ENCODE measurements at regions not wholly inside any gene's neighbourhood (a gene's known extent, or its start where the extent isn't known, plus 50 kb on each side); places are given as distances from the start of the nearest gene placed in this dataset.

DNA sequence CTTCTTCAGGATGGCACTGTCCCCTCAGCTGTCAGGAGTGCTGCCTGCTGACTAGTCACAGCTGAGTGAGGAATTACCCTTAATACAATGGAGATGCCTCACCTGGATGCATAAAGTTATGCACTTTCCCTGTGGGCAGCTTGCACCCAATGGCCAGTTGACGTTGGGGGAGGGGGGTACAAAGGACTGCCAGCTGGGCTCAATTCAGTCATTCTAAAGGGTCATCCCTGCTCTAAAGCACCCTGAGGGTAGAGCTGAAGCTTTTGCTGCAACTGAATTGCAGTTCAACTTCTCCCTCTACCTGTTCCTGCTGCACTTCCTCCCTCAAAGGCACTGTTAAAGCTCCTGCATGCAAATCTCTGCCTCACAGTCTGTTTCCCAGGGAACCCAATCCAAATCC is 147.8 kb upstream of the SESN3 start:
- no peaks in the 10 kb centered on the region for H4K20me1 ChIP-seq (ENCODE audit: insufficient read depth)
- no peak overlapping the region for H3K27ac ChIP-seq (ENCODE audit: low read depth, low read length)
- H3K36me3 ChIP-seq (ENCODE audit: control insufficient read depth in 1 of 2, insufficient read depth in 2 of 2, low read length in 2 of 2) = no peaks in the 10 kb centered on the region
- ChIA-PET POLR2A (no interaction called here), CTCF (no interaction called here), RAD21 (ENCODE audit: low non-redundant PET in 1 of 2, low total read pairs in 2 of 2, uncharacterized antibody in 2 of 2, unreplicated experiment in 2 of 2) (no interaction called here)
- H3K9ac ChIP-seq (ENCODE audit: low read length) = no peak overlapping the region
- H3K27me3 ChIP-seq (ENCODE audit: insufficient read depth, low read length) = peaks cover 26% of the 10 kb centered on the region
- H3K4me3 ChIP-seq (replicated peaks in 1 of 2; ENCODE audit: low read depth in 1 of 2, low read length in 2 of 2) = no peak overlapping the region
- TF ChIP-seq, protein P1, sequence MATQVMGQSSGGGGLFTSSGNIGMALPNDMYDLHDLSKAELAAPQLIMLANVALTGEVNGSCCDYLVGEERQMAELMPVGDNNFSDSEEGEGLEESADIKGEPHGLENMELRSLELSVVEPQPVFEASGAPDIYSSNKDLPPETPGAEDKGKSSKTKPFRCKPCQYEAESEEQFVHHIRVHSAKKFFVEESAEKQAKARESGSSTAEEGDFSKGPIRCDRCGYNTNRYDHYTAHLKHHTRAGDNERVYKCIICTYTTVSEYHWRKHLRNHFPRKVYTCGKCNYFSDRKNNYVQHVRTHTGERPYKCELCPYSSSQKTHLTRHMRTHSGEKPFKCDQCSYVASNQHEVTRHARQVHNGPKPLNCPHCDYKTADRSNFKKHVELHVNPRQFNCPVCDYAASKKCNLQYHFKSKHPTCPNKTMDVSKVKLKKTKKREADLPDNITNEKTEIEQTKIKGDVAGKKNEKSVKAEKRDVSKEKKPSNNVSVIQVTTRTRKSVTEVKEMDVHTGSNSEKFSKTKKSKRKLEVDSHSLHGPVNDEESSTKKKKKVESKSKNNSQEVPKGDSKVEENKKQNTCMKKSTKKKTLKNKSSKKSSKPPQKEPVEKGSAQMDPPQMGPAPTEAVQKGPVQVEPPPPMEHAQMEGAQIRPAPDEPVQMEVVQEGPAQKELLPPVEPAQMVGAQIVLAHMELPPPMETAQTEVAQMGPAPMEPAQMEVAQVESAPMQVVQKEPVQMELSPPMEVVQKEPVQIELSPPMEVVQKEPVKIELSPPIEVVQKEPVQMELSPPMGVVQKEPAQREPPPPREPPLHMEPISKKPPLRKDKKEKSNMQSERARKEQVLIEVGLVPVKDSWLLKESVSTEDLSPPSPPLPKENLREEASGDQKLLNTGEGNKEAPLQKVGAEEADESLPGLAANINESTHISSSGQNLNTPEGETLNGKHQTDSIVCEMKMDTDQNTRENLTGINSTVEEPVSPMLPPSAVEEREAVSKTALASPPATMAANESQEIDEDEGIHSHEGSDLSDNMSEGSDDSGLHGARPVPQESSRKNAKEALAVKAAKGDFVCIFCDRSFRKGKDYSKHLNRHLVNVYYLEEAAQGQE (IDR thresholded peaks at IDR 0.05; ENCODE audit: low read depth) = no peak
- TF ChIP-seq POLR2A (IDR thresholded peaks at IDR 0.05; ENCODE audit: borderline replicate concordance, extremely low read depth, insufficient read depth, insufficient read length) = no peak
- no peak for TF ChIP-seq TCF7L2 (IDR thresholded peaks at IDR 0.05; ENCODE audit: borderline replicate concordance, extremely low read depth, insufficient read depth, insufficient read length)
- TF ChIP-seq POLR2AphosphoS5 (IDR thresholded peaks at IDR 0.05; ENCODE audit: low read depth, low read length) = no peak
- TF ChIP-seq, protein P2, sequence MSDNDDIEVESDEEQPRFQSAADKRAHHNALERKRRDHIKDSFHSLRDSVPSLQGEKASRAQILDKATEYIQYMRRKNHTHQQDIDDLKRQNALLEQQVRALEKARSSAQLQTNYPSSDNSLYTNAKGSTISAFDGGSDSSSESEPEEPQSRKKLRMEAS (IDR thresholded peaks at IDR 0.05) = no peak
- TF ChIP-seq SRF (IDR thresholded peaks at IDR 0.05; ENCODE audit: low read depth) = no peak
- no peak for TF ChIP-seq SP1 (IDR thresholded peaks at IDR 0.05; ENCODE audit: low read depth)
- no peak for TF ChIP-seq ATF3 (IDR thresholded peaks at IDR 0.05)
- TF ChIP-seq YY1 (IDR thresholded peaks at IDR 0.05; ENCODE audit: extremely low read depth, insufficient replicate concordance, low read depth, low read length) = no peak
- TF ChIP-seq RAD21 (IDR thresholded peaks at IDR 0.05; ENCODE audit: low read depth) = no peak
- no peak for TF ChIP-seq EZH2 (IDR thresholded peaks at IDR 0.05)
- no peak for TF ChIP-seq FOSL1 (IDR thresholded peaks at IDR 0.05; ENCODE audit: low read depth)
- TF ChIP-seq ZNF274 (IDR thresholded peaks at IDR 0.05; ENCODE audit: low read depth, low read length) = no peak
- TF ChIP-seq JUND (IDR thresholded peaks at IDR 0.05) = no peak
- TF ChIP-seq, protein P3, sequence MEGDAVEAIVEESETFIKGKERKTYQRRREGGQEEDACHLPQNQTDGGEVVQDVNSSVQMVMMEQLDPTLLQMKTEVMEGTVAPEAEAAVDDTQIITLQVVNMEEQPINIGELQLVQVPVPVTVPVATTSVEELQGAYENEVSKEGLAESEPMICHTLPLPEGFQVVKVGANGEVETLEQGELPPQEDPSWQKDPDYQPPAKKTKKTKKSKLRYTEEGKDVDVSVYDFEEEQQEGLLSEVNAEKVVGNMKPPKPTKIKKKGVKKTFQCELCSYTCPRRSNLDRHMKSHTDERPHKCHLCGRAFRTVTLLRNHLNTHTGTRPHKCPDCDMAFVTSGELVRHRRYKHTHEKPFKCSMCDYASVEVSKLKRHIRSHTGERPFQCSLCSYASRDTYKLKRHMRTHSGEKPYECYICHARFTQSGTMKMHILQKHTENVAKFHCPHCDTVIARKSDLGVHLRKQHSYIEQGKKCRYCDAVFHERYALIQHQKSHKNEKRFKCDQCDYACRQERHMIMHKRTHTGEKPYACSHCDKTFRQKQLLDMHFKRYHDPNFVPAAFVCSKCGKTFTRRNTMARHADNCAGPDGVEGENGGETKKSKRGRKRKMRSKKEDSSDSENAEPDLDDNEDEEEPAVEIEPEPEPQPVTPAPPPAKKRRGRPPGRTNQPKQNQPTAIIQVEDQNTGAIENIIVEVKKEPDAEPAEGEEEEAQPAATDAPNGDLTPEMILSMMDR (IDR thresholded peaks at IDR 0.05 in 2 of 3, conservative IDR thresholded peaks at IDR 0.05 in 1 of 3; ENCODE audit: borderline replicate concordance in 1 of 3, insufficient read depth in 1 of 3, low read depth in 2 of 3, low read length in 2 of 3) = no peak
- no peak for TF ChIP-seq EZH2phosphoT487 (IDR thresholded peaks at IDR 0.05; ENCODE audit: borderline replicate concordance)
- no peak for DNase-seq (ENCODE audit: low read depth, low spot score)
- H2AFZ ChIP-seq (ENCODE audit: low read depth, low read length, poor library complexity, severe bottlenecking) = no peak overlapping the region
- no peak for ATAC-seq
- H3K9me2 ChIP-seq (ENCODE audit: insufficient read depth) = no peaks in the 10 kb centered on the region
- no peak overlapping the region for H3K4me2 ChIP-seq (ENCODE audit: low read length)
- H3K4me1 ChIP-seq (ENCODE audit: control insufficient read depth in 1 of 2, insufficient read depth in 2 of 2, low read length in 2 of 2) = no peaks in the 10 kb centered on the region
- H3K9me3 ChIP-seq (ENCODE audit: control insufficient read depth in 1 of 2, insufficient read depth in 1 of 2, low read depth in 1 of 2, low read length in 2 of 2) = no peaks in the 10 kb centered on the region
- BruUV-seq (replicated peaks) = no TSS peak
- intact Hi-C loops (cut with micrococcal nuclease) = no loop called here
- no peaks in the 10 kb centered on the region for H3K79me2 ChIP-seq (ENCODE audit: insufficient read depth, low read length)

Measured in HCT116 (cell line).